Occipital lobe (tissue), 1 donor: ENCODE measurements at regions not wholly inside any gene's neighbourhood (a gene's known extent, or its start where the extent isn't known, plus 50 kb on each side); places are given as distances from the start of the nearest gene placed in this dataset.
A peak's percentile ranks its signal among the peaks of the same experiment; 100 is the strongest.

ENCODE experiments used
- DNase-seq: peaks from one replicate; lab custom pipeline; 2025; lab: John Stamatoyannopoulos, UW

DNA sequence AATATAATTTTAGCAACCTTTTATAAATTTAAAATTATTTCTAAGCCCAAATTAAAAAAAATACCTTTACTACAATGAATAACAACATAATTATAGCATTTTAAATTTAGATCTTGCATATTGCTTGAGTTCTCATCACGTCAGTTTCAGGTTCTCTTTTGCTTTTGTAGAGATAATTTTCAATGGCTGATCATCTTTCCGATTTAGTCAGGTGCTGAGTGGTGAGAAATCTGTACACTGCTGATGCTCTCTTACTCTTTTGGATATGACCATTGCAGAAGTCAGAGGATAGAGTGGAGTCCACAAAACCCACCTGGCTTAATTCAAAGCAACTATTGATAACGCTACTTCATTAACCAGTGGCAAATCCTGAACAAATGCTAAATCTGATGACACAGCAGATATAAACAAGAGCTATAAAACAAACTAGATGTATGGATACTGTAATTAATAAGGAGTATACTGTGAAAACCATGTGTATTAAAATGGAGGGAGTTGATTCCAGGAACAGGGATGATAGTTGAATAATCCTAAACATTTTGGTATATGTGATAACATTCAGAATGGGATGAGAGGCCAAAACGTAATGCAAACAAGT lies 394.8 kb downstream of the CSNK1G3 start:
- no peak for DNase-seq

DNA sequence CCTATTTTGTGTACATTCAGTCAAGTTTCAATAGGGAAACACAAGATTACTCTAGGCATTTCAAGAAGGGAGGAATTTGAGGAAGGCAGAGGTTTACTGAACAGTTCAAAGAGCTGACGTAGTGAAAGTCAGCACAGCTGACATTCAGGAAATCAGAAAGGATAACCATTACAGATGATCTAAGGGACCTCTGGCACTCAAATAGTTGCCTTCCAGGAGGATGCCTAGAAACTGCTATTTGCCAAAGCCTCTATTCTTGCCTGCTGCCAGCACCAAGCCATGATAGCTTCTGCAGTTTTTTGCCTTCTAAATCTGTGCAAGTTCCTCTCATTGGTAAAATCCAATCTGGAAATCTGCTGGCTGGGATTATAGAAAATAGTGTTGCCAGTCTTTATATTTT lies 373.1 kb downstream of the CSNK1G3 start:
- no peak for DNase-seq

DNA sequence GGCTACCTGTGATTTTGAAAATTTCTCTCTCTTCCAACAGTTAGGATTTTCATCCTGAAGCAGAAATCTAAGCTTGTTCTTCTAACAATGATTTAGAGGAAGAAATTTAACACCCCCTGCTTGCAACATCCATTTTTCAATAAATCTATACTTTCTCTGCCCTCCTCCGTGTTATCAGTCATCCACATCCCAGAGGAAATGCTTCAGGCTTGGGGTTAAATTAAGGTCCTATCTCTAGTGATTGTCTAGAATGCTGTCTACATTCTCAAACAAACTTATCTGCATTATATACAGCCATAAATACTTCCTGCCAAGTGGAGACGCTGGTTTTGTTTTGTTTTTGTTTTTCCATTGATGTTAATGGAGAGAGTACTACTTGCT lies 371.0 kb downstream of the CSNK1G3 start:
- no peak for DNase-seq

DNA sequence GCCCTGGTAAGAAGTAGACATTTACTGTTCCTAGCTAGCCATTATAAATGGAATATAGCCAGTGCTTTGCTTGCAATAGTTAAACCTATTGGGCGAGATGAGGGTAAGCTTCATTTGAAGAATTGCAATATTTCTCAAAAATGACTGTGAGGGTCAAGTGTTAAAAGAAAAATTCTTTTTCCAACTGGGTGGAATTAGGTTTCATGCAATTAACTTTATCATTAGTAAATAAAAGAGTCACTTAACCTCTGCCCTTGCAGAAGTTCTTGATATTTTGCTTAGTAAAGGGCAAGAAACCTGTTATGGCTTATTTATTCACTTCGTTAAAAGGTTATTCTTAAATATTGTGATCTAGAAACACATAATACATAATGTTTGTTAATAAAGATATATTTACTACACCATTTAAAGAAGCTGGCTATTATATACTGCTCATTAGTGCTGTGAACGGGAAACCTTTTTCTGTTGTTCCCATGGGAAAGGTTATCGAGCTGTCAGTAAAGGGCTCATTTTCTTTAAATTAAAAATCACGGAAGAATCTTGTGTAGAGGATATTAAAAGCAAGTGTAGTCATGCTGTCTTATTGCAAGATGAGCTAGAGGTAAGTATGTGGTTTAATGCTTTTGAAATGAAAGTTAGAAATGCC lies 370.5 kb downstream of the CSNK1G3 start:
- no peak for DNase-seq

DNA sequence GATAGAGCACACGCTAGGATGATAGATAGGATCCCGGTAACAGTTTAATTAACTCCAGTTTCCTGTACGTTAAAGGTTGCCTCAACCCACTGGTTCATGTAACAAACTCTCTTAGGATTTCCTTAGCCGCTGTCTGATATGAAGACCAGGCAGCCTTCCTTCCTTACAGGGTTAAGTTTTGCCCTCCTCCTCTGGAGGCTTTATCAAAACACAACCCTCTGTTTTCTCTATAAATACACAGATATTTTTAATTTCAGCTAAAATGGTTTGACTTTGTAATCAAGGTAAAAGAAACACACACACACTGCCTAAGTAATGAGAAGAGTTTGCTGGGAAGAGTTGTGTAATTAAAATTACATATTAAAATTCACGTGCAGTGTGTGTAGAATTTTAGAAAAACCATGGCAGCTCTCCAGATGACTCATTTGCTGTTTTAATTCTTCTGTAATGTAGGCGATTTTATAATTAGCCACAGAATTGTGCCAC lies 369.8 kb downstream of the CSNK1G3 start:
- DNase-seq: no peak

DNA sequence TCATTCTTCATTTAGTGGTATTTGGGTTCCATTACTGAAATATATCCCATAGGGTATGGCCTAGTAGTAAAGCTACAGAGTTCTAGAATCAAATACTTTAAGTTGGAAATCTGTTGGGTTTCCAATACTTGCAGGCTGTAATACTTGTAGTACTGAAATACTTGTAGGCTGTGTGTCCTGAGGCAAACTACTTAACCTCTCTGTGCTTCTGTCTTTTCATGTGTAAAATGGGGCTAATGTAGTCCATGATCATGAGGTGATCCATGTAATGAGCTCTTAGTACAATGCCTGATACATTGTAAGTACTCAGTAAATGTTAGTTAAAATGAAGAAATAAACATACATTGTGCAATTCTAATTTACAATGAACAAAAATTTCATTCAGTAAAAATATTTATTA lies 368.9 kb downstream of the CSNK1G3 start:
- DNase-seq: no peak

DNA sequence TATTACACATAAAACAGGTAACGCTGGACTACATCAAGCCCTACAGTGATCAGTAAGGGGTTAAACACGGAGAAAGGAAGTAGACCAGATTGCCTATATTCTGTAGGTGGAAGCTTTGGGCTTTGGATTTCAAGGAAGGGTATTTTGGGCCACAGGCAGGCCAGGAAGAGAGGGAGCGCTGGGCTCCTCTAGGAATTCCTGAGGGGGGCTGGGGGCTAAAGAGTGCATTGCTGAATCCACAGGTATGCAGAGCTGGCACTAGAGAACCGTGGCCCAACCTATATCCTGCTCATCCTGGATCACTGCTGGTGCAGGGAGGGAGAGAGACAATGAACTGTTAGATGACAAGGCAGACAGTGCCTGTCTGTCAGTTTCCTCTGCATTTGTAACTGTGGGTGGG lies 367.1 kb downstream of the CSNK1G3 start:
- no peak for DNase-seq

DNA sequence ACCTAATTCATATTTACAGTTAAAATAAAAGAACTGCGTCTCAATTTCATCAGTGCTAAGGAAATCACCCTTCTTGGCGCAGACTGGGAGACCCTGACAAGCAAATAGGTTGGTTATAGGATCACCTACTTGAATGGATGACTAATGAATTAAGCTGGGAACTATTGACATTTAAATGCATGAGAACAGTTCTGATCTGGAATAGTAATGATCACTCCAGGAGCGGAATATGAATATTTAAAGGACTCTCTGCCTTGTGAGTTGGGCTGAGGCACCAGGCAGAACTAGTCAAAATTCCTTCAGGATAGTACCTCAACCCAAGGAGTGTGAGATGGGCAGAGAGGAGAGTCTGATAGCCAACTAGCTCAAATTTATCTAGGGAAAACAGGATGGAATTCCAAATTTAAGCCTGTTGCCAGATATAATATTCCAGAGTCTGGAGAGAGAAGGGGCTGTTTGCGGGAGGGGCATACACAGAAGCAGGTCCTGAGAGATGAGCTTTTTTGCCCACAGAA lies 364.4 kb downstream of the CSNK1G3 start:
- DNase-seq: no peak

DNA sequence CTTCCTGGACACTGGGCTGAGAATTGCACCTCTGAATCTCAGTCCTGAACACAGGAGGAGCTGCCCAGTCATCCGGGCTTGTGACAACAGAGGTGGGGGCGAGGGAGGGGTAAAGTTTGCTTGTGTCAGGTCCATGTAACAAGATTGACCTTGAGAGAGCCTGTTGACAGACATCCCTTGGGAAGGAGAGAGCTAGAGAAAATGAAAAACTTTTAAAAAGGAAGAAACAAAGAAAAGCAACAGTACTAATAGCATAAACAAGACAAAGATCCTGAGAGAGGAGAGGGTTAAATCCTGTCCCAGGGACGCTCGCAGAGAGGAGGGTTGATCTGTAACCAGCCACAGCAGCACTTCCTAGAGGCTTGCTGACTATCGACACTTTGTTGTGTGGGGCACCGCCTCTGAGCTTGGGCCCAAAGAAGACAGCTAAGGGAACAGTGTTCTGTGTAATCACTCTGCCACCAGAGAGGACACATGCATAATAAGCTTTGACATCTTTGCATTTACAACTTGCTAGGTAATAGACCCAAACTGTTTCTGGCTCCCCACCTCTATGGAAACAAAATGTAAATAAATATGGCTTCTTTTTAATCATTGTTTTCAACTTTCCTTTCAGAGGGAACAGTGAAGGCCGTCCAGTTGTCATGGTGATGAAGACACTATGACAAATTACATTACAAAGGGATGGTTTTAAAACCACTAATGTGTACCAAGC lies 363.7 kb downstream of the CSNK1G3 start:
- DNase-seq: peak; percentile 15

DNA sequence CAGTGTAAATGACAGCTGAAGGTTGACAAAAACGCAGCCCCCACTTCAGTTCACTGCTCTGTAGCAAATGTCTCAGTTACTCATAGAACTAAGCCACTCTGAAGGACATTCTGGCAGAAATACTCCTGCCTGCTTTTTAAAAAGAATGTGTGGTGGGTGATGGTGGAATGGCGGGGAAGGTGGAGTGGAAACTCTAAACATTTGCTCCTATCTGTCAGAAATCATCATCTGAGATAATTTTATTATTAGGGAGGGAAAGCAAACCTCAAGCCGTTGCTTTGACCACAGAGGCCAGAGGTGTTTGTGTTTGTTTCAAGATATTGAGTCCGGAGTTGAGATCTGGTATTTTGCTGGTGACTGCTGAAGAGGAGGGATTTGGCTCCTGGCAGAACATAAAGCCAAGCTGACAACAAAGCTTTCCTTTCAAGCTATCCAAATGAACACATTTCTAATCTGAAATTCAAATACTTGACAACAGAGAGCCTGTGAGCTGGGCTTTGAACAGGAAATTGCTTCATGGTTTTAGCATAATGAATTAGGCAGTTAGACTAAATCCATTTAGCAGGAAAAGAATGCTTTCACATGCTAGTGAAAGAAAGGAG lies 362.7 kb downstream of the CSNK1G3 start:
- DNase-seq: peak; percentile 33

DNA sequence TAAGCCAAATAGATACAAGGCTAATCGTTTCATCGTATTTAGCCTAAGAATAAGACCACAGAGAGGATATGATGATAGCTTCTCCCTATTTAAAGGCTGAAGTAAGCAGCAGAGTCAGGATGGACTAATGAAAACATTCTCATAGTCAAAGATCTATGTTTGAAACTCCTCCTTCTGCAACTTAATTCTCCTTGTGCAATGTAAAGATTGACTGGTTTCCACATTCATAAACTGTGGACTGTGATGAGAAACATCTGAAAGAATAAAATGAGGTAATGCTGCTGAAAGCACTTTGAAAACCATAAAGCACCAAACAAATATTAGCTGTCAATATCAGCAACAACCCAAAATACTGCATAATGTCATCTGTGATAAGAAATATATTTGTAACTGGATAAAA lies 361.9 kb downstream of the CSNK1G3 start:
- DNase-seq: no peak

DNA sequence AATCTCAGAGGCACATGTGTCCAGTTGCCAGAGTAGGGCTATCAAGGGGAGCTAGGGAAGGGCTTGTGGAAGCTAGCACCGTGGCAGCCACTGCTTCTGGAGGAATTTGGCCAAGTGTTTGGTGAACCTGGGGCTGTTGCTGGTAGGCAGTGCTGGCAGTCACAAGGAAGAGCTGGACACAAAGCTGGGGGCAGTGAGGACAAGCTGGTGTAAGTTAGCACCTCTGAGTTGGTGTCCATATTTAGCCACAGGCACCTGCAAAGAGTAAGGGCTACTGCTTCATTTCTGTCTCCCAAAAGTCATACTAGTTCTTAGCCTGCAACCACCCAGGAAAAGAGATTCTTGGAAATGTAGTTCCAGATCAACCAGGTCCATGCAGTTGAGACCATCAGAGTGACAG lies 359.4 kb downstream of the CSNK1G3 start:
- DNase-seq: no peak

DNA sequence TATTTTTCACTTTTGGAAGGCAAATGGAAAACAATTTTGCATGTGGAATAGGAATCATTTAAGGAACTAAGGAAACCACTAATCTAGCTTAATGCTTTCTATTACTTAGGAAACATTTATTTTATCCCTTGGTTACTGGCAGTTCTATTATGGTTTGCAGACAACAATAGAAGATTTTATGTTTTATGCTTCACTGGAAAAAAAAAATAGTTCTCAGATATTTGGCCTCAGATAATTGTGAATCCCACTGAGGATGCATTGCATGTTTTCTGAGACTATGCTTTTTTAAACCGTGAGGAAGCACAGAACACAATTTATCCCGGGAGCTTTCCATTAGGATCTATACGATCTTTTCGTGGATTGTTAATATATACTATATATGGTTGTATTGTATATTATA lies 356.9 kb downstream of the CSNK1G3 start:
- no peak for DNase-seq

DNA sequence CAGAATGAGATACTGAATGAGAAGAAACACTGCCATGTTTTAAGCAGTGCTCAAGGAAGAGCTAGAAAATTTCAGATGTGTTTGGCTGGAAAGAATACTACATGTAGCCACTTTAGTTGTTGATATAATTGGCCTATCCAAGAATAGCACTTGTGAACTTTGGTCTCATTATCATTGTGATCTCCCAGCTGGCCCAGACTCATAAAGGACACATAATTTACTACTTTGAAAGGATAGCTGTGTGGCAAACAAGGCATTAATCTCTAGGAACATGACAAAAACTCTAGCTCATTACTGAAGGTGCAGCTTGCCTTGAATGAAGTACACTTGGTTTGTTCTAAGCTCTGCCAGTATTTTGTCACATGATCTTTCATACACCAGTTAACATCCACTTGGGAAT lies 356.3 kb downstream of the CSNK1G3 start:
- DNase-seq: no peak

DNA sequence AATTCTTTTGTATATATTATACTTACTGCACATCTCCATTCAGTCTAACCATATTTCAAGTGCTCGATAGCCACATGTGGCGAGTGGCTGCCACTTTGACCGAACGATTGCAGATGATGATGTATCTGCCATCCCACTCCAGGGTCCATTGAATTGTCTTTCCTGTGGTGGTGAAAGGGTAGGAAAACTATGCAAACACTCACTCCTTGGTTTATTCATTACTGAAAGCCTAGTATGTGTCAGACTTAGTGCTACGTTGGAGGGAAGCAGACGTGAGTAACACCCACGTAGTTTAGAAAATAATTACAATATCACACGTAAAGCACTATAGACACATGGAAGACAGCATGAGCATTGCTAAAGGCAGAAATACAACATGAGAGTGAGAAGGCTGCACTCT lies 353.7 kb downstream of the CSNK1G3 start:
- DNase-seq: no peak

DNA sequence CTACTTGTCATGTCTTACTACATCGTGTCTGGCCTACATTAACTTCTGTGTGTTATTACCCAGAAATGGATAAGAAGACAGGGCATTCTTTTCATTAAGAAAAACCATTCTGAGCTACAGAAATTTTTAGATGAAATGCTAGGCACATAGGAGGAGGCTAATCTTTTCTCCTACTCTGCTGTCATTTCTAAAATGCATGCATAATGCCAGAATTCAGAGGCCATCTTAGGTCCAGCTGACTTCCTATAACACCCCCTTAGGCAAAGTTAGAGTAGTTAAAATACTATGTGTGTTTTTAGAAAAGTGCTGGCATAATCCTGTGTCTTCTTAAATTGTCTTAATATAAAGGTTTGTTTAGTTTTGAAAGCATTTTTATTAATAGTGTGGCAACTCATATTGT lies 352.6 kb downstream of the CSNK1G3 start:
- no peak for DNase-seq

DNA sequence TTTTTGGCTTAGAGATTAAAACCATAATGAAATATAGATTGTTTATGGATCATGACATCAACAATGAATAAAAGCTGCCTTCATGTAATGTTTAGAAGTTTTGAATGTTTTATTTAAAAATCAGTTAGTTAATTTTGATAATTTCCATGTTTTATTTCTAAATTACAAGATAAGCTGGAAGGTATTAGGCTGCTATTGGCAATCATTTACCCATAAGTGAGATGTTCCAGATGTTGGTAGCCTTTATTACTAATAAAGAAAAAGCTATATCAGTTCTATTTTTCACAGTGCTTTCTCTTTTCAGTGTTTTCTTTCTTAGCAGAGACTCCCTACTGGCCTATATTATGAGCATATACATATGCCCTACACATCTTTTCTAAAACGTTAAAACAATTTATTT lies 347.0 kb downstream of the CSNK1G3 start:
- DNase-seq: no peak

DNA sequence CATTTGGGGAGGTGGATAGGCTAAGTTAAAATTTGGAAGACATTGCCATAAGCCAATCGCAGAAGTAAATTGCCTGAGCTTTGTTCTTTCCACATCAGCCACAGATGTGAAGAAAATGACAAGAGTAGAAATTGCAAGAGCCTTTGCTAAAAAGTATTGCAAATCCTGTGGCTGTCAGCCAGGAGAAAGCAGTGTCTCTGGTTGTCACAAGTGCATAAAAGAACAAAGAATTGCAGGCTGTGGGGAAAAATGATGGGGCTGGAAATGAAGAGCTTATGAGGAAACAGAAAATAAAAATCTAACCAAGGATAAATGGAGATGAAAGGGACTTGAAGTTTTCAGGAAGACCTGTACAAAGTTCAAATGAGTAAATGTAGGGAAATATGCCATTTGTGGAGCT lies 344.8 kb downstream of the CSNK1G3 start:
- no peak for DNase-seq

DNA sequence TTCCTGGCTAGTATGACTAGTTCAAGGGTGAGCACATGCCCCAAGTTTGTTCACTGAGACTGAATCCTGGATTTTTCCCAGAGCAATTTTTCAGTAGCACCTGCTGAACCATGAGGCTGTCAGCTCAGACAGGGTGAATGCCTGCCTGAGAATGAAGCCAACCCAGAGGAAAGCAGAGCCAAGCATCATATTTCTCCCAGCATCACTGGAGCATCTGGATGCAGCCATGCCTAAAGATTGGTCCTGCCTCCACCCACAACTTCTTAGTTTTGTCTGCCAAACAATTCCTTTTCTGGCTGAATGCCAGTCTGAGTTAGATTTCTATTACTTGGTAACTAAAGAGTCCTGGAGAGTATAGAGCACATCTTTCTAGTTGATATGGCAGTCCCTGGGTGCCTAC lies 343.6 kb downstream of the CSNK1G3 start:
- DNase-seq: no peak

DNA sequence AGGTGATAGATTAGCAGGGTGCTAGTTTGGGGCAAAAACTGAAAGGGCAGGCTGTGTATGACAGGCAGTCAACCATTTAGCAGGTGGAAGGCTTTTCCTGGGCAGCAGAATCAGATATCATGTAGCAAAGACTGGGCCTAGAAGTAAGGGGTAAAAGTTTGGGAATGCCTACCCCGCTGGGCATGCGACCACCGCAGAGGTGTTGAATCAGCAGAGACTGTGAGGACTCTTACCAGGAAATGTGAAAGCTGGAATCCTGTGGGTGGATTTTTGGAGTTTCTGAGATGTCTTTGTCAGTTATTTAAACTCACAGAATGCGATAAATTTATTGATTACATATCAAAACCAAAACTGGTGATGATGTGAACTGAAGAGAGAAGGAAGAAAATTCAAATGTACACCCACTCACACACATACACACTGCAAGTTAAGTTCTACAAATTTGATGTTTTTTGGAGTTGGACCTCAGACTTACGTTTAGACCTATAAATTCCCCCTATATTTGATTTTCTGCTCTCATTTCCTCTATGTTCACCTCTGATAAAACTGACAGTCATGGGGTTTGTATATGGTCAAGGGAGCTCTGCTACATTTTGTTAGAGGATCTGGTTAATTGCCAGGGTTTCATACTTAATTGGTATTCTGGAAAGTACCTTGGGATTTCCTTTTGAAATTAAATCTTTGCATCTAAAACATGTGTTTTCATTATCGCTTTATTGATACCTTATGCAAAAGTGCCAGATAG lies 333.6 kb downstream of the CSNK1G3 start:
- DNase-seq: no peak

DNA sequence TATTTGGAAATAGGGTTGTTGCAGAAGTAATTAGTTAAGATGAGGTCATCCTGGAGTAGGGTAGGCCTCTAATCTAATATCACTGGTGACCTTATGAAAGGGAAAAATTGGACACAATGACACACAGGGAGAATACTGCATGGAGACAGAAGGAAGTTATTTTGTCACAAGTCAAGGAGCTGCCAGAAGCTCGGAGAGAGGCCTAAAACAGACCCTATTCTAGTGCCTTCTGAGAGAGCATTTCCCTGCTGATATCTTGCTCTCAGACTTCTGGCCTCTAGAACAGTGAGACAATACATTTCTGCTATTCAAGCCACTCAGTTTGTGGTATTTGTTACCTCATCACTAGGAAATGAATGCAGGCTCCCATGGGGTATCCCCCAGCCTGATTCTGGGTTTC lies 332.9 kb downstream of the CSNK1G3 start:
- no peak for DNase-seq

DNA sequence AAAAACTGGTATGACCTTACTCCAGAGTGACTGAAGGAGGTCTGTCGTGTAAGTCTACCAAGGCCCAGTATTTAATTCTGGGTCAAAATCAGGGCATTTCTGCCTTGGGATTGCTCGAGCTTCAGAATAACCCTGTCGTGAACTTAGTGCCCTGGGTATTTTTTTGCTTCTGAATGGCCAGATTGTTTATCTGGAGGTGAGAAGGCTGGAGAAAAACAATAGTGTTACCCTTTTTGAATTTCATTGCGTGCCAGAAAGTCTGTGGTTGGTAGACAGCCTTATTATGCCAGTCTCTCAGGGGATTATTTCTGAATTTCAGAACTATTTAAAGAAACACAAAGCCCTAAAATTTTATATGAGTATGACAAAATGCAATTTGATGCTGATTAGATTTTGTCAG lies 323.4 kb downstream of the CSNK1G3 start:
- no peak for DNase-seq
